ENCODE measurements at regions not wholly inside any gene's neighbourhood (a gene's known extent, or its start where the extent isn't known, plus 50 kb on each side); places are given as distances from the start of the nearest gene placed in this dataset.
"Not testable (repeated sequence)": the region's sequence is repeated elsewhere in the genome, so short reads cannot be mapped to it uniquely, and the experiment has no call there.

GRCh38 chr5:118327389-118327788, 661.0 kb downstream of the DTWD2 start:
- no peak overlapping the region for H3K4me3 ChIP-seq (ENCODE audit: low read depth, low read length)
- no peak for TF ChIP-seq CTCF (IDR thresholded peaks at IDR 0.05; ENCODE audit: insufficient read depth, low read depth, low read length)
- no peak for DNase-seq (ENCODE audit: low read depth)

- TF ChIP-seq CTCF (IDR thresholded peaks at IDR 0.05; ENCODE audit: insufficient read depth, low read depth, low read length): no peak
- peak; percentile 3 for DNase-seq (ENCODE audit: low read depth)
- no peak overlapping the region for H3K4me3 ChIP-seq (ENCODE audit: low read depth, low read length)
Observed at GRCh38 chr5:118326481-118327045, 661.8 kb downstream of the DTWD2 start.

- no peak overlapping the region for H3K4me3 ChIP-seq (ENCODE audit: low read depth, low read length)
- no peak for TF ChIP-seq CTCF (IDR thresholded peaks at IDR 0.05; ENCODE audit: insufficient read depth, low read depth, low read length)
- no peak for DNase-seq (ENCODE audit: low read depth)
Observed at GRCh38 chr5:118325931-118326330, 662.4 kb downstream of the DTWD2 start.

GRCh38 chr5:118323723-118324122, 664.6 kb downstream of the DTWD2 start:
- not testable (repeated sequence) for DNase-seq (ENCODE audit: low read depth); H3K4me3 ChIP-seq (ENCODE audit: low read depth, low read length)

GRCh38 chr5:118321081-118321480, 667.3 kb downstream of the DTWD2 start:
- H3K4me3 ChIP-seq (ENCODE audit: low read depth, low read length): no peak overlapping the region
- no peak for DNase-seq (ENCODE audit: low read depth)
- TF ChIP-seq CTCF (IDR thresholded peaks at IDR 0.05; ENCODE audit: insufficient read depth, low read depth, low read length): no peak

GRCh38 chr5:118320121-118320520, 668.2 kb downstream of the DTWD2 start:
- DNase-seq (ENCODE audit: low read depth): no peak
- no peak for TF ChIP-seq CTCF (IDR thresholded peaks at IDR 0.05; ENCODE audit: insufficient read depth, low read depth, low read length)
- no peak overlapping the region for H3K4me3 ChIP-seq (ENCODE audit: low read depth, low read length)

- no peak for DNase-seq (ENCODE audit: low read depth)
- no peak for TF ChIP-seq CTCF (IDR thresholded peaks at IDR 0.05; ENCODE audit: insufficient read depth, low read depth, low read length)
Observed at GRCh38 chr5:118314931-118315330, 673.4 kb downstream of the DTWD2 start.

More at GRCh38 chr5:118314931-118315330, 673.4 kb downstream of the DTWD2 start:
- no peak overlapping the region for H3K4me3 ChIP-seq (ENCODE audit: low read depth, low read length)
